ENCODE measurements at regions not wholly inside any gene's neighbourhood (a gene's known extent, or its start where the extent isn't known, plus 50 kb on each side); places are given as distances from the start of the nearest gene placed in this dataset.

- peak; percentile 72 for TF ChIP-seq EGR1 (IDR thresholded peaks at IDR 0.05; ENCODE audit: borderline replicate concordance, low read depth, low read length)
- TF ChIP-seq RFX5 (IDR thresholded peaks at IDR 0.05; ENCODE audit: borderline replicate concordance, low read depth, low read length) = no peak
- TF ChIP-seq SAP30 (IDR thresholded peaks at IDR 0.05; ENCODE audit: insufficient read depth, insufficient replicate concordance, low read length) = no peak
- TF ChIP-seq CHD2 (IDR thresholded peaks at IDR 0.05; ENCODE audit: low read length) = no peak
- no peak for TF ChIP-seq SIRT6 (IDR thresholded peaks at IDR 0.05; ENCODE audit: low read length)
- no peak for TF ChIP-seq TAF7 (optimal IDR thresholded peaks at IDR 0.05; ENCODE audit: borderline replicate concordance, low read depth, low read length)
- no peak for TF ChIP-seq GABPA (IDR thresholded peaks at IDR 0.05; ENCODE audit: borderline replicate concordance, insufficient read depth, low read length)
- TF ChIP-seq SIX5 (IDR thresholded peaks at IDR 0.05; ENCODE audit: low read depth, low read length) = no peak
- 0 out of 2 replicates have a peak, but pooled peaks have one; percentile 26 for TF ChIP-seq SP4 (IDR thresholded peaks at IDR 0.05; ENCODE audit: low read length)
- peak in 1 of 2 experiments; percentile 66; a peak in 1 of 3 replicates for TF ChIP-seq EP300 (IDR thresholded peaks at IDR 0.05; ENCODE audit: borderline replicate concordance in 1 of 2, low read depth in 2 of 2, low read length in 2 of 2)
- TF ChIP-seq TBP (IDR thresholded peaks at IDR 0.05; ENCODE audit: low read depth, low read length) = no peak; the same call in 1 of the 2 replicates
- peak; percentile 91 for TF ChIP-seq CTBP2 (IDR thresholded peaks at IDR 0.05; ENCODE audit: borderline replicate concordance, insufficient read depth, insufficient read length, low read length)
- TF ChIP-seq PHF8 (conservative IDR thresholded peaks at IDR 0.05; ENCODE audit: low read depth, low read length) = no peak
- no peak for TF ChIP-seq RXRA (IDR thresholded peaks at IDR 0.05; ENCODE audit: insufficient read depth, low read depth, low read length)
- no peak for TF ChIP-seq GTF2F1 (IDR thresholded peaks at IDR 0.05; ENCODE audit: borderline replicate concordance, low read depth, low read length)
- TF ChIP-seq RNF2 (IDR thresholded peaks at IDR 0.05; ENCODE audit: borderline replicate concordance, low read depth, low read length, missing control alignments, poor library complexity, severe bottlenecking) = no peak
These were observed 242.6 kb upstream of the RGMA start (continued) for GRCh38 chr15:93331545-93332167.

All from H1 (cell line).